Stimulated activated CD8-positive, alpha-beta memory T cell treated with anti-CD3 and anti-CD28 coated beads, Interleukin-7, amount 100 ng/mL, for 4 hours (primary cell): ENCODE measurements at regions not wholly inside any gene's neighbourhood (a gene's known extent, or its start where the extent isn't known, plus 50 kb on each side); places are given as distances from the start of the nearest gene placed in this dataset.

Source experiments
- DNase-seq, 2 donors: peaks; one replicate each; pipeline ENCODE4 v3.0.0-alpha.2; 2020; ENCODE audit warnings: low read depth in 2 of 2

- no peak for DNase-seq
Measured at GRCh38 chr10:123557366-123558108, 108.6 kb upstream of the GPR26 start.

DNA sequence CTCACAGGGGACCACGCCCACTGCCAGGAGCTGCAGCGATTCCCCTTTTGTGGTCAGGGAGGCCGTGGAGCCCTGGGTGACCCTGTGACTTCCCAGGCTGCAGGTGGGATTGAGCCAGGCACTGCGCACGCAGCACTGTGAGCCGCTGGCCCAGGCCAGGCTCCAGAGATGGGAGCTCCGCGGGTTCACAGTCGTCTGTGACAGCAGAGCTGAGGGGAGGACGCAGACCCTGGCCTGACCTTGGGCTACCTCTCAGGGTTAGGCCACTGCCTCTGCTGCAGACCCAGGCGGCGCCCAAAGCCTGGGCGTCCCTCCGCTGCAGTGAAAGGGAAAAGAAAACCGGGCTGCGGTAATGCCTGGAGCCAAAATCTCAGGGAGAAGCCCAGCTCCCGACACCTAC is 107.5 kb upstream of the GPR26 start:
- DNase-seq = no peak

DNA sequence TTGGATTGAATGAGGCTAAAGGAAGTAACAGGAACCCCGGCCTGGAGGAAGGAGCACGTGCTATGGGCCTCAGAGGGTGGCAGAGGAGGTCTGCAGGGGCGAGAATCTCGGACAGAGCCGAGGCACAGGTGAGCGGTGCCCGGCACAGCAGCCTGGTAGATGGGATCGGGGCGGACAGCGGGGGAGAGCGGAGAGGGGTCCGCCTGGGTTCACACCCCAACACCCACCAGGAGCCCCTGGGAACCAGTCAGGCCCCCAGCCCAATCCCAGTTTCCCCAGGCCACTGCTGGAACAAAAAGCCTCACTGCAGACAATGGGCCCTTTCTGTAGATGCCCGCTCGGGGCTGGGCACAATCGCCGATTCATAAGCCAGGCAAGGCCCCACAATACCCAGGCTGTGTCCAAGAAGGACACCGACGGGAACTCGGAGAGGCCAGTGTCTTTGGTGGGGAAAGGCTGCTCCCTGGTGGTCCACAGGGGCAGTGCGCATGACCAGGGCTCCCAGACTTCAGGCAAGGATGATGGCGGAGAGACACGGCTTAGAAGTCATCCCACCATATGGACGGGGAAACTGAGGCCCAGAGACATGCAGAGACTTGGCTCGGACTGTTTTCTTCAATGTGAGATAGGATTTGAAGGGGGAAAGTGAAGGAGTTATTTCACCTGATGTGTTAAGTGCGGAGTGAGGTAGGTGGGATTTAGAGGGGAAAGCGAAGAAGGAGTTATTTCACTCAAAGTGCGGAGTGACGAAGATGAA is 106.9 kb upstream of the GPR26 start:
- peak; percentile 17 to 31 for DNase-seq

DNA sequence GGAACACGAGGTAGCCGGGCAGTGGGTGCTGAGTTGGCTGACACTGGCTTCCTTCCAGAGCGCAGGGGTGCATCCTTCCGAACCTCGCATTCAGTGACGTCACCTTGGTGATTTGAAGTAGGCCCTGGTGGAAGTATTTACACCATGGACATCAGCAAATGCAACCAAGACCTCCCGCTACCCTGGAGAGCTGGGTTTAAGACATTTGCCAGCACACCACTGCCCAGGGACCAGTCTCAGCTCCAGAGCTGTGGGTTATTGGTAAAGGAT is 106.4 kb upstream of the GPR26 start:
- no peak for DNase-seq

DNA sequence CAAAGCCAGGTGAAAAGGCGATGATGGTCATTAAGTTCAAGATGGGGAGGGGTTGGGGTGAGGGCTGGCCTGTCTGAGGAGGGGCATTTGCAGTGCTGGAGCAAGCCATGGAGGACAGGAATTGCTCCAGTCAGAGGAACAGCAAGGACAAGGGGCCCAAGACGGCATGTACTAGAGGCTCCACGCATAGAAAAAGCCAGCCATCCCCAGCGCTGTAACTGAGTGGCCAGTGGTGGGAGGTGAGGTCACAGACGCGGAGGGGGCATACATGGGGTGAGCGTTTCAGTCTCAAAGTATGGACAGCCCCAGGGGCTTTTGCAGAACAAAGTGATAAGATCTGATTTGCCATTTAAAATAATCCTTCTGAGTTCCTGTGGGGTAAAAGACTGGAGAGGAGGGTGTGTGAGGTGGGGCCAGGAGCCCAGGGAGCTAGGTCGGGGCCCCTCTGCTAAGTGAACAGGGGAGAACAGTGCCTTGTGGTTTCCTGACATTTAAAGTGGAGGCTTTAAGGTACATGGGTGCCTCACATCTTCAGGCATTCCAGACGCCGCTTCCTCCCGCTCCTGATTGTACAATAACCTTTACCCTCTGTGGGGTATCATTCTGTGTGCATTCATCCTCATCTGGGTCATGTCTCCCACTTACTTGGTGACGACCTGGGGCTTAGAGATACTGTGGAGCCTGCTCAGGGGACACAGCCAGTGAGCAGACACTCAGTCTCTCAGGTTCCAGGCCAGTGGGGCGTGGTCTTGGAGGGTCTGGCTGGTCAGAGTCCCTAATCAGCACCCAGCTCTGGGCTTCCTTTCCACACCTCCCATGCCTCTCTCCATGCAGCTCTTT is 105.6 kb upstream of the GPR26 start:
- no peak for DNase-seq

DNA sequence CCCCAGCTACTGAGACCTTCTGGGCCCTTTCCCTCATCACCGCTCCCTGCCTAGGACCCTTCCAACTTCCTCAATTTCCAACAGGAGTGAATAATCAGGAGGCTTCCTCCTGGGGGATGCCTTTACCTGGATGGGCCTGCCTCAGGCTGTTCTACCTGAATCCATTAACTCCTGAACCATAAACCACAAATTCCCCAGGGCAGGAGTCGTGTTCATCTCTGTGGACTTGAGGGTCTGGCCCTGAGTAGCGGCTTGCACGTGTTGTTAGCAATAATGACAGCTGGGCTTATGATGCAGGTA is 105.1 kb upstream of the GPR26 start:
- no peak for DNase-seq

DNA sequence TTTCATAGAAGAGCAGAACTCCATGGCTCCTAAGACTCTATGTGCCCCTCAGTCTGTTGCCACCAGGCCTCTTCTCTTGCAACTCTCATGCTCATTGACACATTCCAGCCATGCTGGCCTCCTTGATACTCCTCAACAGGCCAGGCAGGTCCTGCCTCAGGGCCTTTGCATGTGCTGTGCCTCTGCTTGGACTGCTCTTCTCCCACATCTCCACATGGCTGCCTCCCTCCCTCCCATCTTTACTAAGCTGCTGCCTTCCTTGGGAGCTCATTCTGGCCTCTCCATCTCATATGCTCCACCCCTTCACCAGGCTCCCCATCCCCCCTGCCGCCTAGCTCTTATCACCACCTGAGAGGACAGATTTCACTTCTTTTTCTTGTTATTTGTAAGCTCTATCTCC is 103.8 kb upstream of the GPR26 start:
- DNase-seq = no peak

DNA sequence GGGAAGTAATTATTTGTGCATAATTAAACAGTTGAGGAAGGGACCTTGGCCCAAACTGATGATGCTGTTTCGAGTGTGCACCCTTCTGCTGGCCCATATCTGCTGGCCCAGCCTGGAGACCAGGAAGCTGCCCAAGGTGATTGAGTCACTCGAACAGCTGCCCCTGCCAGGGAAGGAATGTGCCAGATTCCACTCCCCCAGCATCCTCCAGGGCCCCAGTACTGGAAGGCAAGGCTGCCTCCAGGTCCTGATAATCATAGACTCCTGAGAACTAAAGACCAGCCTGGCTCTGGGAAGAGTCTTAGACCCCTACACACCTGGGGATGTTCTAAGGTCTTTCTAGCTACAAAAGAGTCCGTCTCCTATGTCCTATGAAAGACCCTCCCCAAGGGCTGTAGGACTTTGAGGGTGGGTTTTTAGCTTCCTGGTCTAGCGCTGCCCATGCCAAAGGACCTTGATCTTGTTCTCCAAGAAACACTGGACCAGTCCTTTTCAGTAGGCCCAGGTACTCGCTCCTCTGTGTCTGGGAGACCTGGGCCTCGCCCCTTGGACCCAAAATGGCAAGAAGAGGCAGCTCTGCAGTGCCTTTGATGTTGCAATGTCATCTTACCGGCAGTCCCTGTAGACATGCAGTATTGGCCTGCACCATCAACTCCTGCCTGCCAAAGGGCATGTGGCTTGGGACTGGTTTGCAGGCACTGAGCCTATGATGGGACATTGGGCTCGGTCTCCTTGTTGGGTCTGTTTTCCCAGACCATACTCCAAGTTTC is 103.2 kb upstream of the GPR26 start:
- DNase-seq = no peak

- no peak for DNase-seq
Measured at GRCh38 chr10:123563581-123563855, 102.6 kb upstream of the GPR26 start.

GRCh38 chr10:123563994-123564393 is 102.2 kb upstream of the GPR26 start:
- no peak for DNase-seq

DNA sequence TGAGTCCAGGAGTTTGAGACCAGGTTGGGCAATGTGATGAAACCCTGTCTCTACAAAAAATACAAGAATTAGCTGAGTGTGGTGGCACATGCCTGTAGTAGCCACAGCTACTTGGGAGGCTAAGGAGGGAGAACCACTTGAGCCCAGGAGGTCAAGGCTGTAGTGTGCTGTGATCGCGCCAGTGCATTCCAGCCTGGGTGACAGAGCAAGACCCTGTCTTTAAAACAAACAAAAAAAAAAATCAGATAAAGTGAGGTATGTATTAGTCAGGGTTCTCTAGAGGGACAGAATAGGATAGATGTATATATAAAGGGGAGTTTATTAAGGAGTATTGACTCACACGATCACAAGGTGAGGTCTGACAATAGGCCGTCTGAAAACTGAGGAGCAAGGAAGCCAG is 101.5 kb upstream of the GPR26 start:
- no peak for DNase-seq

DNA sequence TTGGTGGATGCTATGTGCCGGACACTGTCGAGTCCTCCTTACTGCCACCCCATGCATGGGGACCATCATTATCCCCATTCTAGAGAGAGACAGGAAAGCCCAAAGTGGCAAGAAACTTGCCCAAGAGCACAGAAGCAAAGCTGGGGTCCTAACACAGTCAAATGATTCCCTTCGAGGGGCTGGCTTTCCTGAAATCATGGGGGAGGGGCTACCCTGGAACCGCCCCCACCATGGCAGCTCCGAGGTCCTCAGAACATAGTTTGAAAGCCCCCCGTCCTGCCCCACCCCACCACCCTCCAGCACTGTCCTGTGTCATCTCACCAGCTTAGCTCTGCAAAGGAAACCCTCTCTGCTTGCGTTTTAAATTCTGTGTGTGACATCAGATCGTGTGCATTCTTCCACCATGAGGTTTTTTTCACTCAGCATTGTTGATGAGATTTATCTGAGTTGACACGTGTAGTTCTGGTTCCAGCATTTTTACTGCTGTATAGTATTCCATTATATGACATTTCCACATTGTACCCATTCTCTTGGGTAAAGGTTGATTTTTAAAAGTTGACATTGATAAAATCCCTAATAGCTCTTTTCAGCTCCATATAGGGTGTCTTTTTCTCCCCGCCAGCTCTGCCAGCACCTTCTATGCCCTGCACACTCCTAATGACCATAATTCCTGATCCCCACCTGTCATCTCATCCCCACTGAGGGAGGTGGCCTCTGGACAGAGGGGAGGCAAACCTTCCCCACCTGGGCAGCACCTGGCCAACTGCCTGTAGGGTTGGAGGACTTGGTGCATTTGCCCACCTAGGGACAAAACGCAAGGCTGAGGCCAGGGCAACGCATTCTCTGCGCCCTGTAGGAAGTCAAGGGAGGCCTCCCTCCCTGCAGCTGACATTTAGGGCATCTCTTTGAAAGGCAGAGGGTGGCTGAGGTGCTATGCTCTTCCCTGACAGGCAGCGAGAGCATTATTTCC is 100.2 kb upstream of the GPR26 start:
- DNase-seq = no peak

GRCh38 chr10:123567984-123568739 is 98.0 kb upstream of the GPR26 start:
- DNase-seq = no peak

- DNase-seq = no peak
Measured at GRCh38 chr10:123568751-123569150, 97.4 kb upstream of the GPR26 start.

- DNase-seq = no peak
Measured at GRCh38 chr10:123569436-123570035, 96.6 kb upstream of the GPR26 start.

GRCh38 chr10:123570051-123570897 is 95.9 kb upstream of the GPR26 start:
- DNase-seq = no peak

DNA sequence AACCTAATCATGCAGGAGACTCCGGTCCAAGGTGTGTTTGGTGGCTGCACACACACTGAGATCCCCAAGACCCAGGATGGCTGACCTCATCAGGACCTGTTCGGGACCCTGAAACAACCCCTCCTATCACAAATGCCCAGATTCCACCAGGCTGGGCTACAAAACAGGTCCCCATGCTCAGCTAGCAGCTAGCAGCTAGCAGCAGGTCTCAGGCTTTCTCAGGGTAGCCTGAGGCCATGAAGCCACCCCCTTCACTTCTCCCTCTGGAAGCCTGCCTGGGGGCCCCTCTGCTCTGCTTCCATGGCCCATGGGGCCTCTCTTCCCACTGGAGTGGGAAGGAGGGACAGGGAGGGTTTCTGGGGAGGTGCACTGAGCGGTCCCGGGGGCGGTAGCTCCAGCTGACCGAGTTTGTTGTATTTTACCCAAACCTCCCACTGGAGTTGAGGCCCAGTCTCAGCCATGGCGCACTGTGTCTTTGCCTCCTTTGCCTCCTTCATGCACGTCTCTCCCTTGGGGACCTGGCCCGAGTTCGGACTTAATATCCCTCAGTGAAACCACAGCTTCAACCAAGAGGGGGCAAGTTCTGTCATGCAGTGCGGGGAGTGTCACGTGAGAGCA is 95.1 kb upstream of the GPR26 start:
- no peak for DNase-seq

DNA sequence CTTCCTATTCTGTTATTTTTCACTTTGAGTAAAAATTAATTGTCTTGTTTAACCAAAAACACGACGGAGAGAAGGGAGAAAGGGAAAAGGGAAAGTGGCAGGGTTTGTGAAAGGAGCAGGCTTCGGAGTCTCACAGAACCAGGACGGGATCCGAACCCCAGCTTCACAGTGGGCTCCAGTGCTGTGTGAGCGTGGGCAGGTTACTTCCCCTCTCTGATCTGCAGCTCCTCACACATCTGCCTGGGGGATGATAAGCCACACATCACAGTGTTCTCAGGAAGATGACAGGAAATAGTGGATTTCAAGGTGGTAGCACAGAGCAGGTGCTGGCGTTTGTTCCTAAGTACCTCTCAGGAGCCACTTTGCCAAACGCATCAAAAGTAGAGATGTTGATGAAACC is 94.2 kb upstream of the GPR26 start:
- DNase-seq = no peak
